HG02759 (cell line): ENCODE measurements at regions not wholly inside any gene's neighbourhood (a gene's known extent, or its start where the extent isn't known, plus 50 kb on each side); places are given as distances from the start of the nearest gene placed in this dataset.
"Not testable (repeated sequence)": the region's sequence is repeated elsewhere in the genome, so short reads cannot be mapped to it uniquely, and the experiment has no call there.

Source experiments
- ATAC-seq: cut with Tn5 transposase; IDR thresholded peaks from one replicate; pipeline ENCODE4 v1.9.1; 2021; ENCODE audit warnings: mild to moderate bottlenecking, moderate library complexity; ENCODE audit not compliant: unreplicated experiment

GRCh38 chr10:4249841-4250586 lies 465.0 kb upstream of the KLF6 start:
- no peak for ATAC-seq

- ATAC-seq: no peak
Measured at GRCh38 chr10:4247379-4247778, 462.4 kb upstream of the KLF6 start.

GRCh38 chr10:4246881-4247358 lies 461.9 kb upstream of the KLF6 start:
- no peak for ATAC-seq

GRCh38 chr10:4243651-4244050 lies 458.6 kb upstream of the KLF6 start:
- no peak for ATAC-seq

GRCh38 chr10:4243169-4243568 lies 458.2 kb upstream of the KLF6 start:
- no peak for ATAC-seq

- no peak for ATAC-seq
Measured at GRCh38 chr10:4242561-4243035, 457.6 kb upstream of the KLF6 start.

GRCh38 chr10:4241724-4242345 lies 456.8 kb upstream of the KLF6 start:
- ATAC-seq: no peak

- ATAC-seq: no peak
Measured at GRCh38 chr10:4240608-4241197, 455.7 kb upstream of the KLF6 start.

GRCh38 chr10:4239186-4239585 lies 454.2 kb upstream of the KLF6 start:
- ATAC-seq: no peak

GRCh38 chr10:4236905-4237304 lies 451.9 kb upstream of the KLF6 start:
- ATAC-seq: not testable (repeated sequence)

- no peak for ATAC-seq
Measured at GRCh38 chr10:4234661-4235060, 449.7 kb upstream of the KLF6 start.

- ATAC-seq: no peak
Measured at GRCh38 chr10:4231439-4231838, 446.4 kb upstream of the KLF6 start.

- ATAC-seq: no peak
Measured at GRCh38 chr10:4230036-4230435, 445.0 kb upstream of the KLF6 start.

GRCh38 chr10:4229106-4229505 lies 444.1 kb upstream of the KLF6 start:
- no peak for ATAC-seq

- ATAC-seq: no peak
Measured at GRCh38 chr10:4227586-4227985, 442.6 kb upstream of the KLF6 start.

GRCh38 chr10:4226941-4227540 lies 442.0 kb upstream of the KLF6 start:
- no peak for ATAC-seq

GRCh38 chr10:4224178-4224577 lies 439.2 kb upstream of the KLF6 start:
- ATAC-seq: no peak

GRCh38 chr10:4221310-4221709 lies 436.3 kb upstream of the KLF6 start:
- not testable (repeated sequence) for ATAC-seq

GRCh38 chr10:4219901-4220300 lies 434.9 kb upstream of the KLF6 start:
- no peak for ATAC-seq

- no peak for ATAC-seq
Measured at GRCh38 chr10:4217653-4218052, 432.6 kb upstream of the KLF6 start.

GRCh38 chr10:4217187-4217586 lies 432.2 kb upstream of the KLF6 start:
- ATAC-seq: no peak

- no peak for ATAC-seq
Measured at GRCh38 chr10:4216726-4217125, 431.7 kb upstream of the KLF6 start.
